22Rv1 (cell line): ENCODE measurements at regions not wholly inside any gene's neighbourhood (a gene's known extent, or its start where the extent isn't known, plus 50 kb on each side); places are given as distances from the start of the nearest gene placed in this dataset.

ENCODE experiments used
- ZFX ChIP-seq: fragments of 450-650 bp; IDR thresholded peaks from 2 replicates; pipeline ENCODE4 v1.6.1; 2017; ENCODE audit warnings: antibody characterized with exemption, borderline replicate concordance
- TF ChIP-seq, protein P1 (sequence below): fragments of 450-650 bp; IDR thresholded peaks from 2 replicates; pipeline ENCODE4 v1.5.1; 2017; ENCODE audit warnings: mild to moderate bottlenecking

DNA sequence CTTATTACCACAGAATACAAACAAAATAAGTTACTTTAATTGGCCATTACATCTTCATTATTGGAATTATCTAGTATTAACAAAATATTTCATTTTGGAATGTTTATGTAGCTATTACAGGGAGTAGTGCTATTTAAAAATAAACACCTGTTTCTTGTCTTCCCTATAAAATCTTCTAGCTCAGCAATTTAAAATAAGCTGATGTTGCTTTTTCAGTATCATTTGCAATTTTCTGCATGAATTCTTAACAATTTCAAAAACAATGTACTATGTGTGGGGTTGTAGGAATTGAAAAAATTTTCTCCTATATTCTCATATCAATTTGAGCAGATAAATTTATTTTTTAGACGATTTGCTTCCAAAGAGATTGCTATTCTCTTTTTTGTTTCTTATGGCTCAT lies 1251.3 kb upstream of the CRIM1 start:
- TF ChIP-seq, protein P1, sequence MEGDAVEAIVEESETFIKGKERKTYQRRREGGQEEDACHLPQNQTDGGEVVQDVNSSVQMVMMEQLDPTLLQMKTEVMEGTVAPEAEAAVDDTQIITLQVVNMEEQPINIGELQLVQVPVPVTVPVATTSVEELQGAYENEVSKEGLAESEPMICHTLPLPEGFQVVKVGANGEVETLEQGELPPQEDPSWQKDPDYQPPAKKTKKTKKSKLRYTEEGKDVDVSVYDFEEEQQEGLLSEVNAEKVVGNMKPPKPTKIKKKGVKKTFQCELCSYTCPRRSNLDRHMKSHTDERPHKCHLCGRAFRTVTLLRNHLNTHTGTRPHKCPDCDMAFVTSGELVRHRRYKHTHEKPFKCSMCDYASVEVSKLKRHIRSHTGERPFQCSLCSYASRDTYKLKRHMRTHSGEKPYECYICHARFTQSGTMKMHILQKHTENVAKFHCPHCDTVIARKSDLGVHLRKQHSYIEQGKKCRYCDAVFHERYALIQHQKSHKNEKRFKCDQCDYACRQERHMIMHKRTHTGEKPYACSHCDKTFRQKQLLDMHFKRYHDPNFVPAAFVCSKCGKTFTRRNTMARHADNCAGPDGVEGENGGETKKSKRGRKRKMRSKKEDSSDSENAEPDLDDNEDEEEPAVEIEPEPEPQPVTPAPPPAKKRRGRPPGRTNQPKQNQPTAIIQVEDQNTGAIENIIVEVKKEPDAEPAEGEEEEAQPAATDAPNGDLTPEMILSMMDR: no peak
- no peak for TF ChIP-seq ZFX
